ENCODE measurements at regions not wholly inside any gene's neighbourhood (a gene's known extent, or its start where the extent isn't known, plus 50 kb on each side); places are given as distances from the start of the nearest gene placed in this dataset.

- H3K27ac ChIP-seq (ENCODE audit: low read depth, low read length), result no peak overlapping the region
- no peaks in the 10 kb centered on the region for H3K4me1 ChIP-seq (ENCODE audit: control insufficient read depth in 5 of 5, insufficient read depth in 5 of 5, low read length in 5 of 5)
- H3K9ac ChIP-seq (ENCODE audit: low read length in 5 of 5), result no peak overlapping the region
- no peak overlapping the region for H3K4me3 ChIP-seq (ENCODE audit: low read depth in 1 of 5, low read length in 5 of 5)
- H3K9me3 ChIP-seq (ENCODE audit: control insufficient read depth in 5 of 5, low read length in 5 of 5), result peaks cover 0 to 12% (median 4%) of the 10 kb centered on the region in 5 donors
- H3K27me3 ChIP-seq (ENCODE audit: control insufficient read depth in 5 of 5, insufficient read depth in 4 of 5, low read length in 5 of 5), result no peaks in the 10 kb centered on the region
- H3K36me3 ChIP-seq (ENCODE audit: control insufficient read depth in 5 of 5, insufficient read depth in 5 of 5, low read length in 5 of 5), result no peaks in the 10 kb centered on the region
Observed at GRCh38 chr2:116877944-116878343, 936.5 kb upstream of the DDX18 start.

GRCh38 chr2:116879650-116880160, 934.8 kb upstream of the DDX18 start:
- Histone ChIP-seq H3K9ac (ENCODE audit: low read length in 5 of 5) (no peak overlapping the region), H3K27ac (ENCODE audit: low read depth, low read length) (no peak overlapping the region), H3K4me1 (ENCODE audit: control insufficient read depth in 5 of 5, insufficient read depth in 5 of 5, low read length in 5 of 5) (no peaks in the 10 kb centered on the region), H3K27me3 (ENCODE audit: control insufficient read depth in 5 of 5, insufficient read depth in 4 of 5, low read length in 5 of 5) (no peaks in the 10 kb centered on the region), H3K9me3 (ENCODE audit: control insufficient read depth in 5 of 5, low read length in 5 of 5) (peaks cover 0 to 8% (median 0%) of the 10 kb centered on the region in 5 donors), H3K36me3 (ENCODE audit: control insufficient read depth in 5 of 5, insufficient read depth in 5 of 5, low read length in 5 of 5) (no peaks in the 10 kb centered on the region), H3K4me3 (ENCODE audit: low read depth in 1 of 5, low read length in 5 of 5) (no peak overlapping the region)

GRCh38 chr2:116891191-116891590, 923.3 kb upstream of the DDX18 start:
- no peak overlapping the region for H3K9ac ChIP-seq (ENCODE audit: low read length in 5 of 5)
- no peak overlapping the region for H3K27ac ChIP-seq (ENCODE audit: low read depth, low read length)
- H3K36me3 ChIP-seq (ENCODE audit: control insufficient read depth in 5 of 5, insufficient read depth in 5 of 5, low read length in 5 of 5), result no peaks in the 10 kb centered on the region
- H3K4me3 ChIP-seq (ENCODE audit: low read depth in 1 of 5, low read length in 5 of 5), result no peak overlapping the region
- no peaks in the 10 kb centered on the region for H3K4me1 ChIP-seq (ENCODE audit: control insufficient read depth in 5 of 5, insufficient read depth in 5 of 5, low read length in 5 of 5)
- H3K9me3 ChIP-seq (ENCODE audit: control insufficient read depth in 5 of 5, low read length in 5 of 5), result peaks cover 0 to 18% (median 9%) of the 10 kb centered on the region in 5 donors
- H3K27me3 ChIP-seq (ENCODE audit: control insufficient read depth in 5 of 5, insufficient read depth in 4 of 5, low read length in 5 of 5), result no peaks in the 10 kb centered on the region

GRCh38 chr2:116911540-116911939, 903.0 kb upstream of the DDX18 start:
- Histone ChIP-seq H3K27ac (ENCODE audit: low read depth, low read length) (no peak overlapping the region), H3K36me3 (ENCODE audit: control insufficient read depth in 5 of 5, insufficient read depth in 5 of 5, low read length in 5 of 5) (no peaks in the 10 kb centered on the region), H3K4me1 (ENCODE audit: control insufficient read depth in 5 of 5, insufficient read depth in 5 of 5, low read length in 5 of 5) (no peaks in the 10 kb centered on the region), H3K9ac (ENCODE audit: low read length in 5 of 5) (no peak overlapping the region), H3K27me3 (ENCODE audit: control insufficient read depth in 5 of 5, insufficient read depth in 4 of 5, low read length in 5 of 5) (no peaks in the 10 kb centered on the region), H3K9me3 (ENCODE audit: control insufficient read depth in 5 of 5, low read length in 5 of 5) (no peaks in the 10 kb centered on the region), H3K4me3 (ENCODE audit: low read depth in 1 of 5, low read length in 5 of 5) (no peak overlapping the region)

GRCh38 chr2:116915673-116916072, 898.8 kb upstream of the DDX18 start:
- Histone ChIP-seq H3K4me1 (ENCODE audit: control insufficient read depth in 5 of 5, insufficient read depth in 5 of 5, low read length in 5 of 5) (no peaks in the 10 kb centered on the region), H3K36me3 (ENCODE audit: control insufficient read depth in 5 of 5, insufficient read depth in 5 of 5, low read length in 5 of 5) (no peaks in the 10 kb centered on the region), H3K27me3 (ENCODE audit: control insufficient read depth in 5 of 5, insufficient read depth in 4 of 5, low read length in 5 of 5) (no peaks in the 10 kb centered on the region), H3K4me3 (ENCODE audit: low read depth in 1 of 5, low read length in 5 of 5) (no peak overlapping the region), H3K27ac (ENCODE audit: low read depth, low read length) (no peak overlapping the region), H3K9ac (ENCODE audit: low read length in 5 of 5) (no peak overlapping the region), H3K9me3 (ENCODE audit: control insufficient read depth in 5 of 5, low read length in 5 of 5) (peaks cover 0 to 3% (median 0%) of the 10 kb centered on the region in 5 donors)

- H3K36me3 ChIP-seq (ENCODE audit: control insufficient read depth in 5 of 5, insufficient read depth in 5 of 5, low read length in 5 of 5), result no peaks in the 10 kb centered on the region
- H3K9me3 ChIP-seq (ENCODE audit: control insufficient read depth in 5 of 5, low read length in 5 of 5), result peaks cover 0 to 3% (median 0%) of the 10 kb centered on the region in 5 donors
- H3K9ac ChIP-seq (ENCODE audit: low read length in 5 of 5), result no peak overlapping the region
- no peak overlapping the region for H3K4me3 ChIP-seq (ENCODE audit: low read depth in 1 of 5, low read length in 5 of 5)
- no peak overlapping the region for H3K27ac ChIP-seq (ENCODE audit: low read depth, low read length)
- H3K27me3 ChIP-seq (ENCODE audit: control insufficient read depth in 5 of 5, insufficient read depth in 4 of 5, low read length in 5 of 5), result no peaks in the 10 kb centered on the region
- no peaks in the 10 kb centered on the region for H3K4me1 ChIP-seq (ENCODE audit: control insufficient read depth in 5 of 5, insufficient read depth in 5 of 5, low read length in 5 of 5)
Observed at GRCh38 chr2:116917196-116917595, 897.3 kb upstream of the DDX18 start.

GRCh38 chr2:116918574-116918973, 895.9 kb upstream of the DDX18 start:
- Histone ChIP-seq H3K27ac (ENCODE audit: low read depth, low read length) (no peak overlapping the region), H3K9me3 (ENCODE audit: control insufficient read depth in 5 of 5, low read length in 5 of 5) (peaks cover 0 to 3% (median 0%) of the 10 kb centered on the region in 5 donors), H3K4me1 (ENCODE audit: control insufficient read depth in 5 of 5, insufficient read depth in 5 of 5, low read length in 5 of 5) (no peaks in the 10 kb centered on the region), H3K27me3 (ENCODE audit: control insufficient read depth in 5 of 5, insufficient read depth in 4 of 5, low read length in 5 of 5) (no peaks in the 10 kb centered on the region), H3K9ac (ENCODE audit: low read length in 5 of 5) (no peak overlapping the region), H3K4me3 (ENCODE audit: low read depth in 1 of 5, low read length in 5 of 5) (no peak overlapping the region), H3K36me3 (ENCODE audit: control insufficient read depth in 5 of 5, insufficient read depth in 5 of 5, low read length in 5 of 5) (no peaks in the 10 kb centered on the region)

GRCh38 chr2:116922414-116922813, 892.1 kb upstream of the DDX18 start:
- no peak overlapping the region for H3K9ac ChIP-seq (ENCODE audit: low read length in 5 of 5)
- H3K4me1 ChIP-seq (ENCODE audit: control insufficient read depth in 5 of 5, insufficient read depth in 5 of 5, low read length in 5 of 5), result no peaks in the 10 kb centered on the region
- no peaks in the 10 kb centered on the region for H3K36me3 ChIP-seq (ENCODE audit: control insufficient read depth in 5 of 5, insufficient read depth in 5 of 5, low read length in 5 of 5)
- no peak overlapping the region for H3K4me3 ChIP-seq (ENCODE audit: low read depth in 1 of 5, low read length in 5 of 5)
- no peak overlapping the region for H3K27ac ChIP-seq (ENCODE audit: low read depth, low read length)
- H3K27me3 ChIP-seq (ENCODE audit: control insufficient read depth in 5 of 5, insufficient read depth in 4 of 5, low read length in 5 of 5), result no peaks in the 10 kb centered on the region
- H3K9me3 ChIP-seq (ENCODE audit: control insufficient read depth in 5 of 5, low read length in 5 of 5), result peaks cover 0 to 3% (median 0%) of the 10 kb centered on the region in 5 donors

GRCh38 chr2:116924509-116924908, 890.0 kb upstream of the DDX18 start:
- H3K9ac ChIP-seq (ENCODE audit: low read length in 5 of 5), result no peak overlapping the region
- no peak overlapping the region for H3K27ac ChIP-seq (ENCODE audit: low read depth, low read length)
- H3K4me1 ChIP-seq (ENCODE audit: control insufficient read depth in 5 of 5, insufficient read depth in 5 of 5, low read length in 5 of 5), result no peaks in the 10 kb centered on the region
- no peak overlapping the region for H3K4me3 ChIP-seq (ENCODE audit: low read depth in 1 of 5, low read length in 5 of 5)
- peaks cover 0 to 3% (median 0%) of the 10 kb centered on the region in 5 donors for H3K9me3 ChIP-seq (ENCODE audit: control insufficient read depth in 5 of 5, low read length in 5 of 5)
- H3K36me3 ChIP-seq (ENCODE audit: control insufficient read depth in 5 of 5, insufficient read depth in 5 of 5, low read length in 5 of 5), result no peaks in the 10 kb centered on the region
- no peaks in the 10 kb centered on the region for H3K27me3 ChIP-seq (ENCODE audit: control insufficient read depth in 5 of 5, insufficient read depth in 4 of 5, low read length in 5 of 5)

GRCh38 chr2:116935097-116935814, 879.2 kb upstream of the DDX18 start:
- H3K4me1 ChIP-seq (ENCODE audit: control insufficient read depth in 5 of 5, insufficient read depth in 5 of 5, low read length in 5 of 5), result no peaks in the 10 kb centered on the region
- peaks cover 0 to 9% (median 4%) of the 10 kb centered on the region in 5 donors for H3K9me3 ChIP-seq (ENCODE audit: control insufficient read depth in 5 of 5, low read length in 5 of 5)
- no peaks in the 10 kb centered on the region for H3K27me3 ChIP-seq (ENCODE audit: control insufficient read depth in 5 of 5, insufficient read depth in 4 of 5, low read length in 5 of 5)
- H3K9ac ChIP-seq (ENCODE audit: low read length in 5 of 5), result no peak overlapping the region
- no peaks in the 10 kb centered on the region for H3K36me3 ChIP-seq (ENCODE audit: control insufficient read depth in 5 of 5, insufficient read depth in 5 of 5, low read length in 5 of 5)
- no peak overlapping the region for H3K4me3 ChIP-seq (ENCODE audit: low read depth in 1 of 5, low read length in 5 of 5)
- no peak overlapping the region for H3K27ac ChIP-seq (ENCODE audit: low read depth, low read length)
